HG02981 (cell line): ENCODE measurements at regions not wholly inside any gene's neighbourhood (a gene's known extent, or its start where the extent isn't known, plus 50 kb on each side); places are given as distances from the start of the nearest gene placed in this dataset.

Experiments
- ATAC-seq: cut with Tn5 transposase; IDR thresholded peaks from one replicate; pipeline ENCODE4 v1.9.1; 2021; ENCODE audit warnings: mild to moderate bottlenecking, moderate library complexity; ENCODE audit not compliant: unreplicated experiment

- ATAC-seq: no peak
These were observed 209.1 kb downstream of the SNX19 start for GRCh38 chr11:130707217-130707616.

- ATAC-seq: no peak
These were observed 206.7 kb downstream of the SNX19 start for GRCh38 chr11:130709531-130709930.

GRCh38 chr11:130710021-130710420 is 206.3 kb downstream of the SNX19 start:
- ATAC-seq: no peak

GRCh38 chr11:130710497-130711012 is 205.7 kb downstream of the SNX19 start:
- ATAC-seq: no peak

GRCh38 chr11:130711193-130711592 is 205.1 kb downstream of the SNX19 start:
- ATAC-seq: no peak

GRCh38 chr11:130712480-130712879 is 203.8 kb downstream of the SNX19 start:
- no peak for ATAC-seq

GRCh38 chr11:130715085-130715876 is 201.0 kb downstream of the SNX19 start:
- ATAC-seq: no peak

- ATAC-seq: no peak
These were observed 200.4 kb downstream of the SNX19 start for GRCh38 chr11:130715877-130716220.

GRCh38 chr11:130718120-130718519 is 198.2 kb downstream of the SNX19 start:
- ATAC-seq: no peak

GRCh38 chr11:130719220-130719915 is 196.9 kb downstream of the SNX19 start:
- no peak for ATAC-seq

- ATAC-seq: no peak
These were observed 195.9 kb downstream of the SNX19 start for GRCh38 chr11:130720232-130721022.

GRCh38 chr11:130721023-130721681 is 195.1 kb downstream of the SNX19 start:
- no peak for ATAC-seq

GRCh38 chr11:130721736-130722135 is 194.5 kb downstream of the SNX19 start:
- no peak for ATAC-seq

- ATAC-seq: no peak
These were observed 193.9 kb downstream of the SNX19 start for GRCh38 chr11:130722401-130722800.

GRCh38 chr11:130725421-130726233 is 190.7 kb downstream of the SNX19 start:
- ATAC-seq: no peak

- ATAC-seq: no peak
These were observed 189.8 kb downstream of the SNX19 start for GRCh38 chr11:130726234-130727037.

- no peak for ATAC-seq
These were observed 188.8 kb downstream of the SNX19 start for GRCh38 chr11:130727157-130728119.
